GM18502 (cell line): ENCODE measurements at regions not wholly inside any gene's neighbourhood (a gene's known extent, or its start where the extent isn't known, plus 50 kb on each side); places are given as distances from the start of the nearest gene placed in this dataset.

Experiments
- ATAC-seq: cut with Tn5 transposase; IDR thresholded peaks from one replicate; pipeline ENCODE4 v1.9.1; 2021; ENCODE audit warnings: mild to moderate bottlenecking; ENCODE audit not compliant: unreplicated experiment, poor library complexity

GRCh38 chr10:35907548-35907947, 265.5 kb upstream of the FZD8 start:
- no peak for ATAC-seq

GRCh38 chr10:35906155-35906554, 264.1 kb upstream of the FZD8 start:
- no peak for ATAC-seq

- no peak for ATAC-seq
These were observed 260.9 kb upstream of the FZD8 start for GRCh38 chr10:35903021-35903420.

GRCh38 chr10:35898716-35899440, 256.8 kb upstream of the FZD8 start:
- no peak for ATAC-seq

GRCh38 chr10:35896001-35896400, 253.9 kb upstream of the FZD8 start:
- ATAC-seq, result no peak

GRCh38 chr10:35895331-35895730, 253.2 kb upstream of the FZD8 start:
- no peak for ATAC-seq

- no peak for ATAC-seq
These were observed 250.4 kb upstream of the FZD8 start for GRCh38 chr10:35892526-35892925.

- no peak for ATAC-seq
These were observed 248.8 kb upstream of the FZD8 start for GRCh38 chr10:35890676-35891495.

- ATAC-seq, result no peak
These were observed 248.0 kb upstream of the FZD8 start for GRCh38 chr10:35889971-35890675.

GRCh38 chr10:35889226-35889625, 247.1 kb upstream of the FZD8 start:
- ATAC-seq, result no peak

- ATAC-seq, result no peak
These were observed 246.3 kb upstream of the FZD8 start for GRCh38 chr10:35888400-35888799.

GRCh38 chr10:35887685-35888084, 245.6 kb upstream of the FZD8 start:
- ATAC-seq, result no peak

GRCh38 chr10:35885076-35885475, 243.0 kb upstream of the FZD8 start:
- ATAC-seq, result no peak

- ATAC-seq, result no peak
These were observed 242.6 kb upstream of the FZD8 start for GRCh38 chr10:35884657-35885071.

- ATAC-seq, result no peak
These were observed 240.5 kb upstream of the FZD8 start for GRCh38 chr10:35882422-35883150.

GRCh38 chr10:35881320-35881719, 239.2 kb upstream of the FZD8 start:
- ATAC-seq, result no peak

GRCh38 chr10:35876248-35876647, 234.2 kb upstream of the FZD8 start:
- no peak for ATAC-seq

- ATAC-seq, result no peak
These were observed 233.1 kb upstream of the FZD8 start for GRCh38 chr10:35875016-35875676.

GRCh38 chr10:35874311-35875015, 232.4 kb upstream of the FZD8 start:
- ATAC-seq, result no peak
